ENCODE measurements at regions not wholly inside any gene's neighbourhood (a gene's known extent, or its start where the extent isn't known, plus 50 kb on each side); places are given as distances from the start of the nearest gene placed in this dataset.
"Not testable (repeated sequence)": the region's sequence is repeated elsewhere in the genome, so short reads cannot be mapped to it uniquely, and the experiment has no call there.

- DNase-seq: no peak
These were observed 81.4 kb downstream of the ACAA2 start for GRCh38 chr18:49731860-49732311.

- DNase-seq: no peak
These were observed 81.9 kb downstream of the ACAA2 start for GRCh38 chr18:49731421-49731841.

- no peak for DNase-seq
These were observed 82.4 kb downstream of the ACAA2 start for GRCh38 chr18:49730951-49731391.

- peak; percentile 0 for DNase-seq
These were observed 84.8 kb downstream of the ACAA2 start for GRCh38 chr18:49728542-49728941.

GRCh38 chr18:49727816-49728215 lies 85.5 kb downstream of the ACAA2 start:
- no peak for DNase-seq

GRCh38 chr18:49726675-49726963 lies 86.7 kb downstream of the ACAA2 start:
- no peak for DNase-seq

GRCh38 chr18:49725809-49726674 lies 87.3 kb downstream of the ACAA2 start:
- DNase-seq: no peak

GRCh38 chr18:49723648-49724180 lies 89.6 kb downstream of the ACAA2 start:
- DNase-seq: no peak

- DNase-seq: no peak
These were observed 90.9 kb downstream of the ACAA2 start for GRCh38 chr18:49722477-49722876.

GRCh38 chr18:49721981-49722380 lies 91.4 kb downstream of the ACAA2 start:
- DNase-seq: no peak

- DNase-seq: not testable (repeated sequence)
These were observed 92.4 kb downstream of the ACAA2 start for GRCh38 chr18:49720944-49721343.

- no peak for DNase-seq
These were observed 95.7 kb downstream of the ACAA2 start for GRCh38 chr18:49717617-49718016.

GRCh38 chr18:49716035-49716434 lies 97.3 kb downstream of the ACAA2 start:
- peak; percentile 2 for DNase-seq

- no peak for DNase-seq
These were observed 104.0 kb downstream of the ACAA2 start for GRCh38 chr18:49709347-49709690.

GRCh38 chr18:49708662-49709346 lies 104.5 kb downstream of the ACAA2 start:
- DNase-seq: no peak

GRCh38 chr18:49707599-49707998 lies 105.7 kb downstream of the ACAA2 start:
- DNase-seq: no peak

GRCh38 chr18:49704334-49704733 lies 109.0 kb downstream of the ACAA2 start:
- no peak for DNase-seq

GRCh38 chr18:49701190-49701589 lies 112.1 kb downstream of the ACAA2 start:
- DNase-seq: no peak

- DNase-seq: no peak
These were observed 114.0 kb downstream of the ACAA2 start for GRCh38 chr18:49699303-49699702.

- DNase-seq: no peak
These were observed 114.8 kb downstream of the ACAA2 start for GRCh38 chr18:49698525-49699025.

- no peak for DNase-seq
These were observed 115.4 kb downstream of the ACAA2 start for GRCh38 chr18:49697757-49698524.

GRCh38 chr18:49697049-49697448 lies 116.3 kb downstream of the ACAA2 start:
- no peak for DNase-seq

GRCh38 chr18:49694402-49694801 lies 118.9 kb downstream of the ACAA2 start:
- no peak for DNase-seq

Measured in NCI-H510A treated with DMSO at 0.1 percent for 48 hours (cell line).